ENCODE measurements at regions not wholly inside any gene's neighbourhood (a gene's known extent, or its start where the extent isn't known, plus 50 kb on each side); places are given as distances from the start of the nearest gene placed in this dataset.

GRCh38 chr4:36722986-36723385 lies 441.6 kb downstream of the DTHD1 start:
- no peaks in the 10 kb centered on the region for H3K36me3 Mint-ChIP-seq (ENCODE audit: low read depth, unreplicated experiment)
- H3K27ac Mint-ChIP-seq (ENCODE audit: unreplicated experiment) = no peak overlapping the region
- no peak overlapping the region for H3K4me3 Mint-ChIP-seq (ENCODE audit: unreplicated experiment)
- no peaks in the 10 kb centered on the region for H3K4me1 Mint-ChIP-seq (ENCODE audit: unreplicated experiment)
- no peaks in the 10 kb centered on the region for H3K9me3 Mint-ChIP-seq (ENCODE audit: unreplicated experiment)
- H3K27me3 Mint-ChIP-seq (ENCODE audit: unreplicated experiment) = no peaks in the 10 kb centered on the region
- no peak for DNase-seq (ENCODE audit: low spot score)
- TF ChIP-seq, protein P1, sequence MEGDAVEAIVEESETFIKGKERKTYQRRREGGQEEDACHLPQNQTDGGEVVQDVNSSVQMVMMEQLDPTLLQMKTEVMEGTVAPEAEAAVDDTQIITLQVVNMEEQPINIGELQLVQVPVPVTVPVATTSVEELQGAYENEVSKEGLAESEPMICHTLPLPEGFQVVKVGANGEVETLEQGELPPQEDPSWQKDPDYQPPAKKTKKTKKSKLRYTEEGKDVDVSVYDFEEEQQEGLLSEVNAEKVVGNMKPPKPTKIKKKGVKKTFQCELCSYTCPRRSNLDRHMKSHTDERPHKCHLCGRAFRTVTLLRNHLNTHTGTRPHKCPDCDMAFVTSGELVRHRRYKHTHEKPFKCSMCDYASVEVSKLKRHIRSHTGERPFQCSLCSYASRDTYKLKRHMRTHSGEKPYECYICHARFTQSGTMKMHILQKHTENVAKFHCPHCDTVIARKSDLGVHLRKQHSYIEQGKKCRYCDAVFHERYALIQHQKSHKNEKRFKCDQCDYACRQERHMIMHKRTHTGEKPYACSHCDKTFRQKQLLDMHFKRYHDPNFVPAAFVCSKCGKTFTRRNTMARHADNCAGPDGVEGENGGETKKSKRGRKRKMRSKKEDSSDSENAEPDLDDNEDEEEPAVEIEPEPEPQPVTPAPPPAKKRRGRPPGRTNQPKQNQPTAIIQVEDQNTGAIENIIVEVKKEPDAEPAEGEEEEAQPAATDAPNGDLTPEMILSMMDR (IDR thresholded peaks at IDR 0.05; ENCODE audit: unreplicated experiment) = no peak

GRCh38 chr4:36734334-36734733 lies 452.9 kb downstream of the DTHD1 start:
- Mint-ChIP-seq H3K4me1 (ENCODE audit: unreplicated experiment) (no peaks in the 10 kb centered on the region), H3K9me3 (ENCODE audit: unreplicated experiment) (no peaks in the 10 kb centered on the region), H3K27ac (ENCODE audit: unreplicated experiment) (no peak overlapping the region), H3K36me3 (ENCODE audit: low read depth, unreplicated experiment) (no peaks in the 10 kb centered on the region), H3K4me3 (ENCODE audit: unreplicated experiment) (no peak overlapping the region), H3K27me3 (ENCODE audit: unreplicated experiment) (no peaks in the 10 kb centered on the region)
- no peak for DNase-seq (ENCODE audit: low spot score)
- TF ChIP-seq, protein P1 (IDR thresholded peaks at IDR 0.05; ENCODE audit: unreplicated experiment) = no peak

- no peaks in the 10 kb centered on the region for H3K9me3 Mint-ChIP-seq (ENCODE audit: unreplicated experiment)
- TF ChIP-seq, protein P1 (IDR thresholded peaks at IDR 0.05; ENCODE audit: unreplicated experiment) = no peak
- no peaks in the 10 kb centered on the region for H3K27me3 Mint-ChIP-seq (ENCODE audit: unreplicated experiment)
- no peak overlapping the region for H3K27ac Mint-ChIP-seq (ENCODE audit: unreplicated experiment)
- no peak for DNase-seq (ENCODE audit: low spot score)
- H3K36me3 Mint-ChIP-seq (ENCODE audit: low read depth, unreplicated experiment) = no peaks in the 10 kb centered on the region
- peaks cover 6% of the 10 kb centered on the region for H3K4me1 Mint-ChIP-seq (ENCODE audit: unreplicated experiment)
- H3K4me3 Mint-ChIP-seq (ENCODE audit: unreplicated experiment) = no peak overlapping the region
These were observed 456.3 kb downstream of the DTHD1 start for GRCh38 chr4:36737691-36738090.

- Mint-ChIP-seq H3K4me1 (ENCODE audit: unreplicated experiment) (peaks cover 6% of the 10 kb centered on the region), H3K27me3 (ENCODE audit: unreplicated experiment) (peaks cover 1% of the 10 kb centered on the region), H3K9me3 (ENCODE audit: unreplicated experiment) (no peaks in the 10 kb centered on the region), H3K36me3 (ENCODE audit: low read depth, unreplicated experiment) (no peaks in the 10 kb centered on the region), H3K27ac (ENCODE audit: unreplicated experiment) (no peak overlapping the region), H3K4me3 (ENCODE audit: unreplicated experiment) (no peak overlapping the region)
- DNase-seq (ENCODE audit: low spot score) = no peak
- TF ChIP-seq, protein P1 (IDR thresholded peaks at IDR 0.05; ENCODE audit: unreplicated experiment) = no peak
These were observed 459.4 kb downstream of the DTHD1 start for GRCh38 chr4:36740796-36741310.

GRCh38 chr4:36747277-36748129 lies 466.1 kb downstream of the DTHD1 start:
- TF ChIP-seq, protein P1 (IDR thresholded peaks at IDR 0.05; ENCODE audit: unreplicated experiment) = no peak
- Mint-ChIP-seq H3K27me3 (ENCODE audit: unreplicated experiment) (peaks cover 2% of the 10 kb centered on the region), H3K4me3 (ENCODE audit: unreplicated experiment) (no peak overlapping the region), H3K9me3 (ENCODE audit: unreplicated experiment) (no peaks in the 10 kb centered on the region), H3K36me3 (ENCODE audit: low read depth, unreplicated experiment) (no peaks in the 10 kb centered on the region), H3K4me1 (ENCODE audit: unreplicated experiment) (no peaks in the 10 kb centered on the region), H3K27ac (ENCODE audit: unreplicated experiment) (no peak overlapping the region)
- DNase-seq (ENCODE audit: low spot score) = no peak
